Right lobe of liver (tissue), 6 donors: ENCODE measurements at regions not wholly inside any gene's neighbourhood (a gene's known extent, or its start where the extent isn't known, plus 50 kb on each side); places are given as distances from the start of the nearest gene placed in this dataset.
"Not testable (repeated sequence)": the region's sequence is repeated elsewhere in the genome, so short reads cannot be mapped to it uniquely, and the experiment has no call there.

Source experiments
- ATAC-seq, 4 donors: fragments of 200-7000 bp; cut with Tn5 transposase; one replicate each; pipeline ENCODE4 v1.9.1; 2020; ENCODE audit warnings: mild to moderate bottlenecking in 4 of 4, moderate library complexity in 4 of 4
- DNase-seq, 3 donors: peaks; one replicate each; pipeline ENCODE4 v3.0.0-alpha.2; 2020
- H3K27ac ChIP-seq, 3 donors: fragments of 200-600 bp; one replicate each; pipeline ENCODE4 v1.8.0; 2022
- H3K27me3 ChIP-seq, 2 donors: fragments of 200-600 bp; one replicate each; pipeline ENCODE4 v1.8.0; 2022
- H3K36me3 ChIP-seq, 4 donors: fragments of 200-600 bp; sonication (generic) in 1 of 4; one replicate each; pipeline versions ENCODE4 v1.5.1 to v1.8.0; 2017 to 2022; ENCODE audit warnings: control low read depth in 1 of 4
- H3K4me1 ChIP-seq, 4 donors: fragments of 200-600 bp; sonication (generic) in 1 of 4; one replicate each; pipeline versions ENCODE4 v1.5.1 to v1.8.0; 2017 to 2022; ENCODE audit warnings: control low read depth in 1 of 4
- H3K4me3 ChIP-seq, 3 donors: fragments of 200-600 bp; one replicate each; pipeline ENCODE4 v1.8.0; 2022
- H3K9me3 ChIP-seq, 4 donors: fragments of 200-600 bp; sonication (generic) in 1 of 4; one replicate each; pipeline versions ENCODE4 v1.5.1 to v1.8.0; 2017 to 2022; ENCODE audit warnings: control low read depth in 1 of 4
- WGBS: methylation state at CpG from one replicate; pipeline ENCODE4 v1.1.6; 2018; ENCODE audit warnings: low coverage, low lambda C conversion rate; ENCODE audit not compliant: insufficient coverage; ENCODE audit errors: missing lambda C conversion rate; 5-methylcytosine and 5-hydroxymethylcytosine counted together
- intact Hi-C, 2 donors: fragments of 100-400 bp; cut with DNase I; formaldehyde crosslinking; loops; one replicate each; pipeline versions ENCODE4 v1.11.2 to v1.14.1; 2022
- small RNA-seq, 2 experiments: library from RNA; depleted of rRNA; stranded (forward); fragments of <200 nt; gene quantifications; one replicate each; pipeline ENCODE3, GENCODE V24; 2016
- donor health status: DM: no; HTN: yes; CAD: no.
- donor health status: DM: no; HTN: no; CAD: no.
- donor health status: DM: no; HTN: no; CAD: no.
- donor health status: DM: no; HTN: yes; CAD: no.
- donor health status: DM: no; HTN: yes; CAD: no.

- H3K27me3 ChIP-seq, H3K36me3 ChIP-seq, H3K27ac ChIP-seq, ATAC-seq, H3K9me3 ChIP-seq, H3K4me1 ChIP-seq, H3K4me3 ChIP-seq, intact Hi-C loops: not testable (repeated sequence)
- DNase-seq = peak in 2 of 3 donors; percentile 46 to 49
- WGBS = 62% methylated on average over 18 of the region's 44 CpGs
These were observed 1579.6 kb downstream of the TSPY10 start for GRCh38 chrY:11107127-11107918.

GRCh38 chrY:11151724-11152123 lies 1549.3 kb upstream of the USP9Y start:
- H3K4me3 ChIP-seq, H3K27ac ChIP-seq, H3K36me3 ChIP-seq, intact Hi-C loops, H3K4me1 ChIP-seq, H3K27me3 ChIP-seq, H3K9me3 ChIP-seq, ATAC-seq, DNase-seq: not testable (repeated sequence)
- WGBS = no CpG with 5 or more reads among the region's 2 CpGs

- no CpG with 5 or more reads among the region's 21 CpGs for WGBS
- H3K27ac ChIP-seq, DNase-seq, intact Hi-C loops, ATAC-seq, H3K4me1 ChIP-seq, H3K36me3 ChIP-seq, H3K4me3 ChIP-seq, H3K9me3 ChIP-seq, H3K27me3 ChIP-seq: not testable (repeated sequence)
These were observed 1544.9 kb upstream of the USP9Y start for GRCh38 chrY:11156100-11156499.

GRCh38 chrY:11156846-11157245 lies 1544.2 kb upstream of the USP9Y start:
- DNase-seq, H3K27ac ChIP-seq, H3K36me3 ChIP-seq, H3K4me3 ChIP-seq, H3K9me3 ChIP-seq, intact Hi-C loops, ATAC-seq, H3K4me1 ChIP-seq, H3K27me3 ChIP-seq: not testable (repeated sequence)
- WGBS = no CpG with 5 or more reads among the region's 11 CpGs

- peak in 1 of 3 donors; percentile 47 for DNase-seq
- intact Hi-C loops, H3K4me3 ChIP-seq, H3K36me3 ChIP-seq, H3K27ac ChIP-seq, H3K27me3 ChIP-seq, H3K4me1 ChIP-seq, ATAC-seq, H3K9me3 ChIP-seq: not testable (repeated sequence)
- WGBS = no CpG with 5 or more reads among the region's 5 CpGs
These were observed 1524.0 kb upstream of the USP9Y start for GRCh38 chrY:11177033-11177432.

- H3K27me3 ChIP-seq, H3K4me3 ChIP-seq, H3K9me3 ChIP-seq, H3K4me1 ChIP-seq, ATAC-seq, H3K36me3 ChIP-seq, DNase-seq, intact Hi-C loops, H3K27ac ChIP-seq: not testable (repeated sequence)
- no CpG with 5 or more reads among the region's 6 CpGs for WGBS
These were observed 1499.9 kb upstream of the USP9Y start for GRCh38 chrY:11201133-11201532.

GRCh38 chrY:11214851-11215250 lies 1486.2 kb upstream of the USP9Y start:
- WGBS = no CpG with 5 or more reads among the region's 20 CpGs
- H3K36me3 ChIP-seq, H3K9me3 ChIP-seq, intact Hi-C loops, H3K4me1 ChIP-seq, H3K27ac ChIP-seq, H3K4me3 ChIP-seq, H3K27me3 ChIP-seq, ATAC-seq: not testable (repeated sequence)
- peak in 1 of 3 donors; percentile 38 for DNase-seq

Small RNA genes lying in the stretch of these regions (small RNA-seq; reads per million reads assigned to genes)
- gene AC134878.1 (0 reads per million in 2 experiments), gene AC140113.1 (0 reads per million in 2 experiments), gene AC140113.2 (0 reads per million in 2 experiments), gene AC140113.3 (0 reads per million in 2 experiments), gene AC140113.4 (0 reads per million in 2 experiments), gene ANKRD20A6P (0 reads per million in 2 experiments)
